ENCODE measurements at regions not wholly inside any gene's neighbourhood (a gene's known extent, or its start where the extent isn't known, plus 50 kb on each side); places are given as distances from the start of the nearest gene placed in this dataset.

GRCh38 chr2:22086726-22087125 is 963.0 kb downstream of the TDRD15 start:
- no peak for TF ChIP-seq CTCF (IDR thresholded peaks at IDR 0.05)
- TF ChIP-seq POLR2A (IDR thresholded peaks at IDR 0.05), result no peak

Data from testis (tissue), 2 donors.